ENCODE measurements at regions not wholly inside any gene's neighbourhood (a gene's known extent, or its start where the extent isn't known, plus 50 kb on each side); places are given as distances from the start of the nearest gene placed in this dataset.

DNA sequence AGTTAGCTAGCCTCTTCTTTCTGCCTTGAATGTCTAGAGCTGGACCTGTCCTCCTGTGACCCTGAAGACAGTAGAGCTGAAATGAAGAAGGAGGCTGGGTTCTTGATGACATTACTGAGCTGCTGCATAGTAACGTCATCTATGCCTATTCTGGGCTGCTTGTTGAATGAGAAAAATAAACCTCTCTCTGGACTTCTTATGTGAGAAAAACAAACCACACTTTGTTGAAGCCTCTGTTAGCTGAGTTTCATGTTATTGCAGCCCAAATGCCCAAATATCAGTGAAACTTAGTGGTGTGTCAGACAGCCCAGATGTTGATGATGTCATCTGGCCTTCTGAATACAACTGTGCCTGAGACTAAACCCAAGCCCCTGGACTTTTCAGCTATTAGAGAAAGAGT, 67.0 kb upstream of the MAX start:
- Histone ChIP-seq H3K27ac (no peak overlapping the region), H3K36me3 (no peaks in the 10 kb centered on the region), H3K4me1 (peaks cover 11% of the 10 kb centered on the region), H3K27me3 (no peaks in the 10 kb centered on the region), H3K4me3 (no peak overlapping the region), H3K9me3 (no peaks in the 10 kb centered on the region)
- no peak for DNase-seq (ENCODE audit: extremely low spot score in 2 of 2)
- TF ChIP-seq CTCF (IDR thresholded peaks at IDR 0.05) (no peak), POLR2AphosphoS5 (IDR thresholded peaks at IDR 0.05; ENCODE audit: insufficient read depth in 1 of 2, low read depth in 1 of 2) (no peak), POLR2A (IDR thresholded peaks at IDR 0.05) (no peak)
- intact Hi-C loops (cut with DNase I): no loop called here

- Histone ChIP-seq H3K4me1 (peaks cover 11% of the 10 kb centered on the region), H3K4me3 (peak overlapping the region; percentile 15 to 25), H3K9me3 (no peaks in the 10 kb centered on the region), H3K27ac (no peak overlapping the region), H3K27me3 (no peaks in the 10 kb centered on the region), H3K36me3 (no peaks in the 10 kb centered on the region)
- intact Hi-C loops (cut with DNase I): no loop called here
- no peak for DNase-seq (ENCODE audit: extremely low spot score in 2 of 2)
- TF ChIP-seq POLR2A (IDR thresholded peaks at IDR 0.05) (no peak), POLR2AphosphoS5 (IDR thresholded peaks at IDR 0.05; ENCODE audit: insufficient read depth in 1 of 2, low read depth in 1 of 2) (no peak), CTCF (IDR thresholded peaks at IDR 0.05) (no peak)
Measured at GRCh38 chr14:65170318-65170717, 68.0 kb upstream of the MAX start.

- intact Hi-C loops (cut with DNase I): no loop called here
- no peak for DNase-seq (ENCODE audit: extremely low spot score in 2 of 2)
- TF ChIP-seq CTCF (IDR thresholded peaks at IDR 0.05): no peak
- TF ChIP-seq POLR2AphosphoS5 (IDR thresholded peaks at IDR 0.05; ENCODE audit: insufficient read depth in 1 of 2, low read depth in 1 of 2): no peak
- TF ChIP-seq POLR2A (IDR thresholded peaks at IDR 0.05): no peak
- peak overlapping the region; percentile 15 to 25 for H3K4me3 ChIP-seq
- peaks cover 11% of the 10 kb centered on the region for H3K4me1 ChIP-seq
- no peaks in the 10 kb centered on the region for H3K36me3 ChIP-seq
- no peak overlapping the region for H3K27ac ChIP-seq
- no peaks in the 10 kb centered on the region for H3K9me3 ChIP-seq
- H3K27me3 ChIP-seq: no peaks in the 10 kb centered on the region
Measured at GRCh38 chr14:65170768-65171507, 68.6 kb upstream of the MAX start.

- intact Hi-C loops (cut with DNase I): no loop called here
- Histone ChIP-seq H3K9me3 (no peaks in the 10 kb centered on the region), H3K4me1 (peaks cover 11% of the 10 kb centered on the region), H3K27ac (no peak overlapping the region), H3K4me3 (no peak overlapping the region), H3K27me3 (no peaks in the 10 kb centered on the region), H3K36me3 (no peaks in the 10 kb centered on the region)
- TF ChIP-seq POLR2A (IDR thresholded peaks at IDR 0.05) (no peak), POLR2AphosphoS5 (IDR thresholded peaks at IDR 0.05; ENCODE audit: insufficient read depth in 1 of 2, low read depth in 1 of 2) (no peak), CTCF (IDR thresholded peaks at IDR 0.05) (no peak)
- no peak for DNase-seq (ENCODE audit: extremely low spot score in 2 of 2)
Measured at GRCh38 chr14:65173973-65174693, 71.8 kb upstream of the MAX start.

GRCh38 chr14:65174783-65175182, 72.5 kb upstream of the MAX start:
- H3K9me3 ChIP-seq: no peaks in the 10 kb centered on the region
- no peak overlapping the region for H3K4me3 ChIP-seq
- no peaks in the 10 kb centered on the region for H3K27me3 ChIP-seq
- H3K36me3 ChIP-seq: no peaks in the 10 kb centered on the region
- H3K27ac ChIP-seq: no peak overlapping the region
- intact Hi-C loops (cut with DNase I): no loop called here
- no peak for DNase-seq (ENCODE audit: extremely low spot score in 2 of 2)
- TF ChIP-seq CTCF (IDR thresholded peaks at IDR 0.05) (no peak), POLR2AphosphoS5 (IDR thresholded peaks at IDR 0.05; ENCODE audit: insufficient read depth in 1 of 2, low read depth in 1 of 2) (no peak), POLR2A (IDR thresholded peaks at IDR 0.05) (no peak)
- peaks cover 11% of the 10 kb centered on the region for H3K4me1 ChIP-seq
